ENCODE measurements at regions not wholly inside any gene's neighbourhood (a gene's known extent, or its start where the extent isn't known, plus 50 kb on each side); places are given as distances from the start of the nearest gene placed in this dataset.

- no peak for TF ChIP-seq FOS (IDR thresholded peaks at IDR 0.05; ENCODE audit: borderline replicate concordance, insufficient read depth, low read length)
- TF ChIP-seq EZH2 (IDR thresholded peaks at IDR 0.05; ENCODE audit: borderline replicate concordance, low read depth, low read length, severe bottlenecking): no peak
- TF ChIP-seq POLR2AphosphoS5 (IDR thresholded peaks at IDR 0.05; ENCODE audit: insufficient read depth, low read depth, low read length): no peak
- TF ChIP-seq, protein P1, sequence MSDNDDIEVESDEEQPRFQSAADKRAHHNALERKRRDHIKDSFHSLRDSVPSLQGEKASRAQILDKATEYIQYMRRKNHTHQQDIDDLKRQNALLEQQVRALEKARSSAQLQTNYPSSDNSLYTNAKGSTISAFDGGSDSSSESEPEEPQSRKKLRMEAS (IDR thresholded peaks at IDR 0.05; ENCODE audit: insufficient read depth, insufficient read length): no peak
- no peak for TF ChIP-seq JUN (IDR thresholded peaks at IDR 0.05; ENCODE audit: borderline replicate concordance, insufficient read depth, insufficient read length, low read depth)
- TF ChIP-seq MYC (IDR thresholded peaks at IDR 0.05; ENCODE audit: low read depth, low read length): no peak
- no peak for TF ChIP-seq GATA2 (IDR thresholded peaks at IDR 0.05; ENCODE audit: insufficient read depth, insufficient read length, low read depth, low read length)
- TF ChIP-seq POLR2A (IDR thresholded peaks at IDR 0.05; ENCODE audit: low read depth, low read length): no peak
- no peak for TF ChIP-seq CTCF (IDR thresholded peaks at IDR 0.05; ENCODE audit: extremely low read depth in 1 of 2, insufficient read depth in 1 of 2, low read depth in 1 of 2, low read length in 2 of 2)
- H3K79me2 ChIP-seq (ENCODE audit: control insufficient read depth, insufficient read depth, low read length): no peaks in the 10 kb centered on the region
- CTCF ChIA-PET: no interaction called here
- DNase-seq (ENCODE audit: low read depth, low spot score) (no peak), FAIRE-seq (no peak)
- H3K4me3 ChIP-seq (replicated peaks in 1 of 3; ENCODE audit: insufficient read depth in 1 of 3, low read depth in 1 of 3, low read length in 3 of 3): no peak overlapping the region
- POLR2A ChIA-PET: no interaction called here
- H3K4me2 ChIP-seq (ENCODE audit: insufficient read depth, low read length): no peak overlapping the region
- H3K27ac ChIP-seq (ENCODE audit: insufficient read depth, low read depth, low read length): no peak overlapping the region
- dilution Hi-C loops (cut with MboI; ENCODE audit: extremely low pct_ligation_motif_present, low sequenced_read_pairs) (no loop called here), intact Hi-C loops (cut with micrococcal nuclease) (no loop called here)
- H2AFZ ChIP-seq (ENCODE audit: low read depth, low read length): no peak overlapping the region
- peaks cover 9 to 21% of the 10 kb centered on the region in 2 experiments for H3K27me3 ChIP-seq (ENCODE audit: control insufficient read depth in 2 of 2, insufficient read depth in 2 of 2, low read length in 2 of 2)
- no peak overlapping the region for H3K9ac ChIP-seq (replicated peaks; ENCODE audit: extremely low read depth, insufficient read depth, low read length)
- H3K9me1 ChIP-seq (replicated peaks; ENCODE audit: control insufficient read depth, extremely low read depth, insufficient read depth, low read length): no peaks in the 10 kb centered on the region
- no peaks in the 10 kb centered on the region for H3K9me3 ChIP-seq (replicated peaks; ENCODE audit: control insufficient read depth, insufficient read depth, low read length)
- H3K36me3 ChIP-seq (ENCODE audit: control insufficient read depth in 2 of 2, extremely low read depth in 1 of 2, insufficient read depth in 2 of 2, low read length in 2 of 2): no peaks in the 10 kb centered on the region
- BruUV-seq (replicated peaks): no TSS peak
- no peaks in the 10 kb centered on the region for H3K4me1 ChIP-seq (ENCODE audit: control insufficient read depth, extremely low read depth, insufficient read depth, low read length)
- H4K20me1 ChIP-seq (replicated peaks; ENCODE audit: control insufficient read depth, extremely low read depth, insufficient read depth, low read length): no peaks in the 10 kb centered on the region
Observed at GRCh38 chr9:96177719-96178028, 124.3 kb downstream of the HSD17B3 start.

Measured in endothelial cell of umbilical vein (primary cell).